ENCODE measurements at regions not wholly inside any gene's neighbourhood (a gene's known extent, or its start where the extent isn't known, plus 50 kb on each side); places are given as distances from the start of the nearest gene placed in this dataset.
"Not testable (repeated sequence)": the region's sequence is repeated elsewhere in the genome, so short reads cannot be mapped to it uniquely, and the experiment has no call there.

- TF ChIP-seq POLR2AphosphoS5 (IDR thresholded peaks at IDR 0.05; ENCODE audit: low read depth, low read length): no peak
- no peak for TF ChIP-seq POLR2A (IDR thresholded peaks at IDR 0.05; ENCODE audit: low read depth, low read length)
- no peak for TF ChIP-seq TAF1 (IDR thresholded peaks at IDR 0.05; ENCODE audit: borderline replicate concordance, low read depth, low read length)
- DNase-seq (ENCODE audit: insufficient read length): no peak
Observed at GRCh38 chr4:18100657-18101056, 79.1 kb upstream of the LCORL start.

GRCh38 chr4:18090447-18090846, 68.9 kb upstream of the LCORL start:
- FAIRE-seq; DNase-seq (ENCODE audit: insufficient read length): not testable (repeated sequence)

More at GRCh38 chr4:18100657-18101056, 79.1 kb upstream of the LCORL start:
- FAIRE-seq: no peak

DNA sequence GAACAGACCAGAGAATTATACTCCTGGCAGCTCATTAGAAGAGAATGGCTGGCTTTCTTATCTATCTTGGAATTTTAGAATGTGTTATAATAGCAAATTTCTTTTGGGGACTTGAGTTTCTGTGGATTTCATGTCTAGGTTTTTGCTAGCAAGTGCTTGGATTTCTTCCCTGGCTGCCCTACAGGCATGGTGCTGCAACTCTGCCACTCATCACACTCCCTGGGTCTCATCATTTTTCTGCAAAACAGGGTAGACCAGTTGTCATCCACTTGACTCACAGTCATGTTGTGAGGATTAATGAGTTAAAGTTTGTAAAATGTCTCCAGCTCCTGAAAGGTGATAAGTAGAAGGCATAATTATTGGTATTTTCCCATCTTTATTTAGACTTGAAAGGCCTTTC, 60.7 kb upstream of the LCORL start:
- TF ChIP-seq POLR2A (IDR thresholded peaks at IDR 0.05; ENCODE audit: low read depth, low read length) (no peak), TAF1 (IDR thresholded peaks at IDR 0.05; ENCODE audit: borderline replicate concordance, low read depth, low read length) (no peak), POLR2AphosphoS5 (IDR thresholded peaks at IDR 0.05; ENCODE audit: low read depth, low read length) (no peak)
- no peak for DNase-seq (ENCODE audit: insufficient read length)
- no peak for FAIRE-seq

DNA sequence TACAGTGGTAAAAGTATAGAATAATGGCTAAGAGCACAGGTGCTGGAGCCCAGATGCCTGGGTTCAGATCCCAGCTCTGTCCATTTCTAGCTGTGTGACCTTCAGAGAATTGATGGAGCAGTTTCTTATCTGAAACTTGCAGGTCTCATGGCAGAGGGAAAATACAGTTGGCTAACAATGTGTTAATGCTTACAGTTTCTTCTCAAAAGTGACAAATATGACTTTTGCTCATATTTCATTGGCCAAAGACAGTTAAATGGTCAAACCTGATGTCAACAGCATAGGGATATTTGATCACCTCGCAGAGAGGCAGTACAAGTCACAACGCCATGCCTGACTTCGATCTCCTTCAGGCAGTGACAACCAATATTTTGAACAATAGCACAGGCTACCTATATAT, 60.2 kb upstream of the LCORL start:
- DNase-seq (ENCODE audit: insufficient read length) (no peak), FAIRE-seq (no peak)
- TF ChIP-seq TAF1 (IDR thresholded peaks at IDR 0.05; ENCODE audit: borderline replicate concordance, low read depth, low read length): no peak
- TF ChIP-seq POLR2A (IDR thresholded peaks at IDR 0.05; ENCODE audit: low read depth, low read length): no peak

- DNase-seq (ENCODE audit: insufficient read length) (no peak), FAIRE-seq (no peak)
- TF ChIP-seq POLR2A (IDR thresholded peaks at IDR 0.05; ENCODE audit: low read depth, low read length) (no peak), TAF1 (IDR thresholded peaks at IDR 0.05; ENCODE audit: borderline replicate concordance, low read depth, low read length) (no peak), POLR2AphosphoS5 (IDR thresholded peaks at IDR 0.05; ENCODE audit: low read depth, low read length) (no peak)
Observed at GRCh38 chr4:18077808-18078207, 56.3 kb upstream of the LCORL start.

DNA sequence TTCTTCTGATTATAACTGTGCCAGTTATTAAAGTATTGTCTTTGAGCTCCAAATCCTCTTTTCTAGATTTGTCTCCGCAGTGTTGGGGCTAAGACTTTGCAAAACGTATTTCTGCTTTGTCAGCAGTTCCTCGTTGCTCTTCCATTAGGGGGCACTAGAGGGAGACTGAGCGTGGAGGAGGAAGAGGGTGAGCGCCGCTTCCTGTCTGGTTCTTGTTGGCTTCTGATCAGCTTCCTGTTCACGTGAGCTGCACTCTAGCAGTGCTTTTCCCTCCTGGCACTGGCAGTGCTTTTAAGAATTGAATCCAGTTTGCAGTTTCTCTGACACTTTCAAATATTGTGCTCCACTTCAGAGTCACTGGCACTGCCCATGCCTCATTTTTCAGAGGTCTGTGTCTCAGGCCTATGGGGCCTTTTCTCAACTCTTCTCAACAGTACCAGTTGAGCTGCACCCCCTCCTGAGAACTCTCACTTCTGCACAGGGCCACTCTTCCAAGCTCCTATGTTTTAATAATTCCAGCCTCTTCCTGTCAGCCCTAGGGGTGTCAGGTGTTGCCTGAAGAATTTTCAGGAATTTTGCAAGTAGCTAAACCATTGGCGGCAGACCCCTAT, 54.4 kb upstream of the LCORL start:
- DNase-seq (ENCODE audit: insufficient read length) (no peak), FAIRE-seq (no peak)
- TF ChIP-seq POLR2A (IDR thresholded peaks at IDR 0.05; ENCODE audit: low read depth, low read length): no peak
- no peak for TF ChIP-seq TAF1 (IDR thresholded peaks at IDR 0.05; ENCODE audit: borderline replicate concordance, low read depth, low read length)
- TF ChIP-seq POLR2AphosphoS5 (IDR thresholded peaks at IDR 0.05; ENCODE audit: low read depth, low read length): no peak

DNA sequence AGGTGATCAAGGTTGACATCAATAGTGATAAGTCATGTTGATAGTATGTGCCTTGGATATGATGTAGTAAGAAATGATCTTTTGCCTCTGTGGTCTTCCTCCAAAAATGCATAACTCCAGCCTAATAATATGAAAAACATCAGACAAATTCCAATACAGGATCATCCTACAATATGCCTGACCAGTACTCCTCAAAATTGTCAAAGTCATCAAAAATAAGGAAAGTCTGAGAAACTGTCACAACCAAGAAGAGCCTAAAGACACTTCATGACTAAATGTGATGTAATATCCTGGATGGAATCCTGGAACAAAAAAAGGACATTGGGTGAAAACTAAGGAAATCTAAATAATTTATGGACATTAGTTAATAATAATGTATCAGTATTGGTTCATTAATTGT, 50.3 kb upstream of the LCORL start:
- no peak for FAIRE-seq

More for the DNA sequence above, 50.3 kb upstream of the LCORL start:
- no peak for DNase-seq (ENCODE audit: insufficient read length)
- TF ChIP-seq TAF1 (IDR thresholded peaks at IDR 0.05; ENCODE audit: borderline replicate concordance, low read depth, low read length) (no peak), POLR2A (IDR thresholded peaks at IDR 0.05; ENCODE audit: low read depth, low read length) (no peak), POLR2AphosphoS5 (IDR thresholded peaks at IDR 0.05; ENCODE audit: low read depth, low read length) (no peak)
